DMS153 (cell line): ENCODE measurements at regions not wholly inside any gene's neighbourhood (a gene's known extent, or its start where the extent isn't known, plus 50 kb on each side); places are given as distances from the start of the nearest gene placed in this dataset.

Experiments used
- DNase-seq: peaks from one replicate; lab custom pipeline; 2025; lab: John Stamatoyannopoulos, UW

DNA sequence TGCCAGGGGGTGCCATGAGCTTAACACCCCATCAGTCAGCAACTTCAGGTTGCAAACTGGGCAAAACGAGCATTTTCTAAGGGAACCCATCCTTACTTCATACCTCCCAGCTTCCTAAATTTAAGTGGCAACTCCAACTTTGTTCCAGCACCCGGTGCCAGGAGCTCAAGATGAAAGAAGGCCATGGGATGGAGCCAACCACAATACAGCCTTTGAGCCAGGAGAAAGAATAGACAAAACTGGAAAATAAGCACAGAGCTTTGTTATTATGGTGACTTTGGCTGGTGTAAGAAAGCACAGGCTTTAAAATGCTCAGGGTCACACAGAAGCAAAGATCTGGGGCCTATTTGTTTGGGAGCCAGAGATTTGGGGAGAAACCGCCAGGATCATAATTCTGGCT lies 388.7 kb upstream of the MGMT start:
- no peak for DNase-seq

- DNase-seq: no peak
These were observed 388.3 kb upstream of the MGMT start for GRCh38 chr10:129078746-129079145.

GRCh38 chr10:129079705-129080104 lies 387.3 kb upstream of the MGMT start:
- DNase-seq: no peak

GRCh38 chr10:129085811-129086210 lies 381.2 kb upstream of the MGMT start:
- DNase-seq: no peak

DNA sequence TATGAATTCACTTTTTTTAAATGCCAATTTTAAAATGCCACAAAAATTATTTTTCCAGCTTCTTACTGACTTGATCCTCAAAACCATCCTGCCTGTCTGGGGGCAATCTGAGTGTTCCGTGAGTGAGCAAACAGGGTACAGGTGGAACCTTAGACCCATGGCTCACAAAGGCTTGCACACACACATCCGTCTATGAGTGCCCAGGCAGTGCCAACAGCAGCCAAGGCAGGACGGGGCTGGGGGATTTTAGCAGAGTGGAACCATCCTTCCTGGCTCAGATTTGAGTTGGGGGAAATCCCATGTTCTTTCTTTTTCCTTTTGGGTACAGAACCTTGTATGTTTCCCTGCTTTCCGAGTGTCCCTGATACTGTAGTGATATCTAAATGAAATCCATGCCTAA lies 377.7 kb upstream of the MGMT start:
- DNase-seq: no peak

DNA sequence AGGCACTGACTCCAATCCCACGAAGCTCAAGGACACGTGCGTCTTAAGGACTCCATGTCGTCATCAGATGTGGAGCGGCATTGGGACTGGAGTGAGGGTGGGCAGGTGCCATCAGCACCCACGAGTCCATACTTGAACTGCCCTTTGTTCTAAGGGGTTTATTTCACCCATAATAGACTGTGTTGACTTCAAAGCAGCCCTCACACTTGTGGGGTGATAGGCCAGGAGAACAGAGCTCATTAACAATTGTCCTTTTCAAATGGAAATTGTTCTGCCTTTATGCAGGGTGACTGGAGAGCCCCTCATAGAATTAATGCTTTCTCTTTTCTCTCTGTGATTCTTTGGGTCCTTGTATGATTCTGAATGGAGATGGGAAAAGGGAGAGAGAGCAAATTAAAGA lies 376.9 kb upstream of the MGMT start:
- no peak for DNase-seq

DNA sequence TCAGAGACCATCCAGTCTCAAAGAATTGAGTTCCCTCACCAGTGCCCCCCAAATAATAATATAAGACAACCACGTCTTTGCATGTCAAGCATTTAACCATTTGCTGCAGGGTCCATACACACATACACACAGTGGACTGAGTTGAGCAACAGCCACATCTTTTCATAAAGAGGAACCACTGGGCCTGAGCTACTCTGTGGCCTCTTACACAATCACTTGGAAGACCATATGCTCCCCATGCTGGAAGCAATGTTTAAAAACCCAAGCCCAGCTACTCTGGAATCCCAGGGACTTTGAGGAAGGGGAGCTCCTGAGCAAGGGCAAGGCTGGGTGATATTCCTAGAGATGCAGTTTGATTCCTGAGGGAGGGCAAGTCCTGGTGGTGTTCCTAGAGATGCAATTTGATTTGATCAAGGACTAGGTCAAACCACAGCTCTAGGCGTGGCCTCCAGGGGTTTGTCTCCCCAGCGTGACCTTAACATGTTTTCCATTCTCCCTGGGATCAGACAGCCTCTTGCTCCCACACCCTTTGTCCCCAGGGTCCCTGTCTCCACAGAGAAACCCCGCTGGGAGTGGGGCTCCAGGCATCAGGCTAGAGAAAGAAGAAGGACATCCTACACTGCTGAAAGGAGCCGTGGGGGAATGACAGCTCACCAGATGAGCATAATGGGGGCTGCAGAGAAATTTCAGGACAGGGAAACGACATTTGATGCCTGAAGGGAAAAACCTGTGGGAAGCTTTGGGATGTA lies 376.2 kb upstream of the MGMT start:
- DNase-seq: no peak

DNA sequence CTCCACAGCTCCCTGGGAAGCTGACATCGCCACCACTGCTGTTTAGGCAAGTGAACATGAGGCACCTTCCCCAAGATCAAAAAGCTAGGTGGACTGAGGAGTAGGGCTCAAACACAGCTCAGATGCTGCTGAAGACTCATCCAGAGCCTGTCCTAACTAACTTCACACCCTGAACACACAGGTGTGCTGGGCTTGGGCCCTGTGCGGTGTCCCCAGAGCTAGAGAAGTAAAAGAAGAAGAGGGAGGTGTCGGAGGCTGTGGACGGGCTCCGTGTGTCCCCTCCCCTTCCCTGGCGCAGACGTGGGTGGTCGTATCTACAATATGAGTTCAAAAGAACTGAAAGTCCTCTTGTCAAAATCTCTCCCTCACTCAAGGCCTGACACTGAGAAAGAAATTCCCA lies 373.4 kb upstream of the MGMT start:
- no peak for DNase-seq

DNA sequence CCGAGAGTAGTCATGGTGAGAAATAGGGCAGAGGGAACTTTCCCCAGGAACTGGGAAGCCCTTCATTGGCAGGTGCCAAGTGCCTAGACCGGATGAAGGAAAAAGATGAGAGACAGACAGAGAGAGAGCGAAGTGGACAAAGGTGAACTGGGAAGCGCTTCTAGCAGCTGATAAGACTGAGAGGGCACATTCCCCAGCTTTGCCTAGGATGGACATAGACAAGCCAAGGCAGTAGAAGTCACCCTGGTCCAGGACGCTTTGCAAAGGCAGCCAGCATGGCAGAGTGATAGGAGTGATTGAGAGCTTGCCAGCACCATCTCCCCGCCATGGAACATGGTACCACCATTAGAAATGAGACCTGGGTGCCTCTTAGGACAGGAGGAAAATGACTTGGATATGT lies 372.8 kb upstream of the MGMT start:
- DNase-seq: no peak

DNA sequence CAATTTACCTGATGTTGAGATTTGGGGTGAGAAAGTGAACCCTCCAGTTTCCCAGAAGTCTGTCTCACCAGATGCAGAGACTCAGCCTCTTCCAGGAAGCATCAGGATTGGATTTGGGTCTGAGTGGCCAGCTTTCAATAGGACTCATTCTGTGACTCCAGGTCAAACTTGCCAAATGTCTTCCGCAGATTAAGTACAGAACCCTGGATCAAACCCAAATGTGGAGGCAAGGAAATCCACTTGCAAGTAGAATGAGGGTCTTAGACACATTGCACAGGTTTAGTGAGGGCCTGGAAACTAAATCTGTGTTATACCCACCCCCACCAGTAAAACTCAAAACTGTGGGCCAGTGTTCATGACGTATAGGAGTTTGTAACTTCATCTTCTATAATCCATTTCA lies 372.2 kb upstream of the MGMT start:
- no peak for DNase-seq

DNA sequence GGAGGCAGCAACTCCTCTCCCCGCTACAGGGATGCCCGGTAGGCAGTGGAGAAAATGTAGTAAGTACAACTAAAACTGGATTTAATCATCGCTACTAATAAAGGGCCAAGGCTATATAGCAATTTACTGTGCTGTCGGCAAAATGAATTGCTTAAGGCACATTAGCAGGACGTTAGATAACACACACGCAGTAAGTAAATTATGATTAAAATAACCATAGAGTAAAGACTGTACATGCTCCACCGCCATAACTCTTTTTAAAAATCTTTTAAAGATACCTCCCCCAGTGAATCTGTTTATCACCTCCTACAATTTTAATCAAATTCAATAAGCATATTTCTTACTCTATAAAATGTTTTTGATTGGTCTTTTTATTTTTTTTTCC lies 371.4 kb upstream of the MGMT start:
- no peak for DNase-seq

- DNase-seq: no peak
These were observed 370.7 kb upstream of the MGMT start for GRCh38 chr10:129096065-129096984.

DNA sequence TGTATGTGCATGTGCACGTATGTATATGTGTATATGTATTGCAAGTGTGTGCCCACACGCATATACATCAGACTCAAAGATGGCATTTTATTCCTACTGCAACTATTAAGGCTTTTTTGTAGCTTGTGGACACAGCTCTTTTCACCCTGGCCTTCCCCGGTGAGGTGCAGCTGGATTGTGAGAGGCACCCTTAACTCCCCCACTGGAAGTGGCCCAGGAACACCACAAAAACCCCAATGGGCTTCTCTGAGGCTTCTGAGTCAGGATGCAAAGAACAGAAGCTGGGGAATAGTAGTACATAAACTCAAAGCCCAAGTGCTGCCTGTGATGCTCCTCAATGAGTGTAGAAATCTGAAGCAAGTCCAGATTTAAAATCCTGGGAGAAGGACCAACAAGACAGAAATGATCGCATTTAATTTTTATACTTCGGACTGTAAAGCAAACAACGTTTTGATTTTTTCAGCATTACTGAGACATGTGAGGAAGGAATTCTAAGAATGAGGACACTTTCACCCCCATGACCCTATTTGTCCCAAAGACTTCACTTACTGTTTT lies 369.2 kb upstream of the MGMT start:
- no peak for DNase-seq

DNA sequence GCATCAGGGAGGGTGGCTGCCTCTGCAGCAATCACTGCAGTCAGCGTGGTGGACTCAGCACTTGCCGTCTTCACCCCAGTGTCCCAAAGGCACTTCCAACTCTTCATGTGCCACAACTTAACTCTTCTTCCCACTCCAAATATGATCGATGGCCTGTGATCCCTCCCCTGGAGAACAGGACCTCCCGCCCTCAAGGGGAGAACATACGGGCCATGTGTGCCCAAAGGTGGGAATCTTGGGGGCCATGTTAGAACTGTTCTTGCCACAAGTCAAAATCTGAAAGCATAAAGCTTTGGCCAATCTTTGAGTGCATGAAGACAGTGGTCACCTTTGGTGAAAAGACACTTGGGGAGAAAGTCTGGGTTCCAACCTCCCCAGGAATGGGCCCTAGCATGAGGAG lies 368.5 kb upstream of the MGMT start:
- DNase-seq: no peak

DNA sequence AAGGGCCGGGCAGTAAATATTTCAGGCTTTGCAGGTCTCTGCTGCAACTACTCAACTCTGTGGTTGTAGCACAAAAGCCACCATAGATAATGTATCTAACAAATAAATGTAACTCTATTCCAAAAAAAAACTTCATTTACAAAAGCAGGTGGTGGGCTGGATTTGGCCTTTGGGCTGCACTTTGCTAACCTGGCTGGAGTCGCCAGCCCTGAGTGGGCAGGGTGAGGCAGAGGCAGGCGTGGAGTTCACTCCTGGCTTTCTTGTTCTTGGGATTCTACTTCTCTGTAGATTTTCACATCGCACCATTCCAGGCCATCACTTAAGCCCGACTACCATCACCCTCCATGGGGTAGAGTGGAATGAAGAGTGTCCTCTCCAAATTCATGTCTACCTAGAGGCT lies 367.6 kb upstream of the MGMT start:
- no peak for DNase-seq

- no peak for DNase-seq
These were observed 367.0 kb upstream of the MGMT start for GRCh38 chr10:129099992-129100391.

DNA sequence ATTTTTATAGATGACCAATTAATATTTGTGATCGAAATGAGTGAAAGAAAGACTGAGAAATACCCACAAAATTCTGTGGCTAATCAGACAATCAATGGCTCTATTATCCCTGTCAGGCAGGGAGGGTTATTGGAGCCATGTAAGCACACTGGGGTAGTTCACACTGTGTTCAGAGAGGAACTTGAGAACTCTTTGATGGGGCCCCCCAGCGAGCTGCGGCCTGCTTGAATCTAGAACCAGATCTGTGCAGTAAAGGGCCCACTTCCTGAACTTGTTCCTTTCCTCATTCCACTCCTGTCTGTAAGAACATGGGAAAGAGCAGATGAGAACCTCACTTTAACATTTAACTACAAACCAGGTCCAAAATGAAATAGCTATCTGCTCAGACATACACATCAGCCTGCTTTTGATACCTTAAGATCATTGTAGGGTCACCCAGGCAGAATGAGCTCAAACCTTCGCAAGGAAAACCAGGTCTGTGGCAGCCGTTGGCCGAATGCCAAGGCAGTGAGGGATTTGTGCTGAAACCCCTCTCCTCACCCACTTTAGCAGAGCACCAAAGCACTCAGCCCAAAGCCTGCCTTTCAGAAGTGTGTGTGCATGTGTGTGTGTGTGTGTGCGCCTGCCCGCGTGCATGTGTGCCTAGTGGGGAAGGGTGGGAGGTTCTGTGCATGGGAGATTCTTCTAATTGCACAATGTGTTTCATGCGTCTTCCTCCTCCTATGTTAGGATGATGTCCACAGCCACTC lies 365.6 kb upstream of the MGMT start:
- DNase-seq: no peak

DNA sequence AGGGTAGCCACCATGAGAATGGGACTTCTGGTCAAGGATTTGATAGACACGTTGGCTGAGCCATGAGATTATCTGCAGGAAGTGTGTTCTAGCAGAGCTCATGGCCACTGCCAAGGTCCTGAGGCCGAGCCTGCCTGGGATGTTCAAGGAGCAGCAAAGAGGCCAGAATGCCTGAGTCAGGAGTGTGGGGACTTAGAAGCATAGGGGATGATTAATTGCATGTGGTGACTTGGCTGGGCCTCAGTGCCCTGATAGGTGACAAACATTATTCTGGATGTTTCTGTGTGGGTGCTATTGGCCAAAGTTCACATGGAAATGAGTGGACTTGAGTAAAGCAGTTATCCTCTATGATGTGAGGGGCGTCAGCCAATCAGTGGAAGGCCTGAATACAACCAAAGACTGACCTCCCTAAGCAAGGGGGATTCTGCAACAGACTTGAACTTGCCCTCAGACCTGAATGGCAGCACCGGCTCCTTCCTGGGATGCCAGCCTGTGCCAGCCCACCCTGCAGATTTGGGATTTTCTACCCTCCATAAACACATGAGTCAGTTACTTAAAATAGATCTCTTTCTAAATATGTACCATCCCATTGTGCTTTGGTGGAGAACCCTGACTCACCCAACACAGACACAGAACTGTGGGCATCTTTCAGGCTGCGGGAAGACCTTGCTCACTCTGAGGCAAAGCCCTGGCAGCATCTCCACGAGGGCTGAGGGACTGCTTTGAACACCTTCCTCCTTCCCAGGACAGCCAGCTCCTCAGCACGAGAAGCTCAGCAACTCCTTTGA lies 363.9 kb upstream of the MGMT start:
- no peak for DNase-seq

DNA sequence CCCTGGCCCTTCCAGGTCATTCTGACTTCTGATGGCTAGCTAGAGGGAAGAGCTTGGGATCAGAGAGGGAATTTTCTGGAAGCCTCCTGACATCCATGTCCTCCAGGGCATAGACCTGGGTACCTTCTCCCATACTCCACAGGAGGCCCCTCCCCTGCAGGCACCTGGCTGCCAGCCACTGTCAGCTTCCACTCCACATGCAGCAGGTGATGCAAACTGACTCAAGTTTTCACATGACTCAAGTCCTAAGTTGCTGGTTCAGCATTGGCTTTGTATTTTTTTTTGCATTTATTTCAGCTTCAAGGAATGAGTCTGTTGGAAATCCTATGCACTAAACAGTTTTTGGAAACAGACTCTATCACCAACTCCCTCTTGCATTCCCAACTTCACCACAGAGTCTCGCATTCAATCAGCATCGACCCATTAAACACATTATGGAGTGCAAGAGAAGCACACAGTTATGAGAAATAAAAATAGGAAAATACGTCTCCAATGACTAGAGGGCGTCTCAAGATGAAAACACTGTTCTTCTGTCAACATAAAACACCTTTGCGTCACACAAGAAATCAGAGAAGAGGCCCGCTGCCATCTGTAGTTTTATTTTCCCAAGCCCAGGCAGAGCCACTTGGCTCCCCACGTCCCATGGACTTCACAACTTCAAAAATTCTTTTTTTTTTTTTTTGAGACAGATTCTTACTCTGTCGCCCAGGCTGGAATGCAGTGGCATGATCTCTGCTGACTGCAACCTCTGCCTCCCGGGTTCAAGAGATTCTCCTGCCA lies 362.6 kb upstream of the MGMT start:
- no peak for DNase-seq

DNA sequence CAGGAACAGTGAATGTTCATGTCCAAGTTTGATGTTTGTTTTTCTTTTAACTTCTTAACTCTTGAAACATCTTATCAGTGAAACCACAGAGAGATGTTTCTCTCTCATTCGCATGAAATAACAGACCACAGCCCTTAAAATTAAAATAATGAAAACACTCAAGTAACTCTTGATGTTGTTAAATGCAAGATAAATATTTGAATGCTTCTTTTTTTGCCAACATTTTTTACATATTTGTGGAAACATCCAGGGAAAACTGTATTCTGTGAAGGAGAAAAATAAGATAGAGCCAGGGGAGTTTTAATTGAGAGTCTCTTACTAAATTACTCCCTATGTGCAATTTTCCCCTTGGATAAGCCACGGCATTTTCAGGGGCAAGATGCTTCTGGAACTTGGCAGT lies 361.8 kb upstream of the MGMT start:
- no peak for DNase-seq

GRCh38 chr10:129106314-129106713 lies 360.7 kb upstream of the MGMT start:
- no peak for DNase-seq
